ENCODE measurements at regions not wholly inside any gene's neighbourhood (a gene's known extent, or its start where the extent isn't known, plus 50 kb on each side); places are given as distances from the start of the nearest gene placed in this dataset.

DNA sequence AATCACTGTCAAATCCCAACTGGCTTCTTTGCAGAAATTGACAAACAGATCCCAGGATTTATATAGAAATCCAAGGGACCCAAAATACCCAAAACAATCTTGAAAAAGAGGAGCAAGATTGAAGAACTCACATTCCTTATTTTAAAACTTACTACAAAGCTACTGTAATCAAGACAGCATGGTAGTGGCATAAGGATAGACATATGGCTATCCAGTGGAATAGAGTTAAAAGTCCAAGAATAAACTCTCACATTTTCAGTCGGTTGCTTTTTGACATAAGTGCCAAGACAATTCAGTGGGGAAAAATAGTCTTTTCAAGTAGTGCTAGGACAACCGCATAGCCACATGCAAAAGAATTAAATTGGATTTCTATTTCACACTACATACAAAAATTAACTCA is 81.0 kb upstream of the HOXC13 start:
- H3K36me3 ChIP-seq (ENCODE audit: insufficient read depth, low read length), result no peaks in the 10 kb centered on the region
- no peaks in the 10 kb centered on the region for H3K9me3 ChIP-seq (ENCODE audit: low read depth, low read length)
- H3K27ac ChIP-seq, result no peak overlapping the region
- DNase-seq (ENCODE audit: low read depth, low spot score), result no peak
- no peak overlapping the region for H3K4me3 ChIP-seq
- no peak overlapping the region for H3K9ac ChIP-seq (ENCODE audit: insufficient read length)
- TF ChIP-seq POLR2AphosphoS5 (IDR thresholded peaks at IDR 0.05; ENCODE audit: borderline replicate concordance, low read depth, low read length), result no peak
- no peak for TF ChIP-seq EZH2 (IDR thresholded peaks at IDR 0.05)
- TF ChIP-seq FOXP2 (optimal IDR thresholded peaks at IDR 0.05; ENCODE audit: control extremely low read depth, extremely low read length, insufficient read depth), result no peak

DNA sequence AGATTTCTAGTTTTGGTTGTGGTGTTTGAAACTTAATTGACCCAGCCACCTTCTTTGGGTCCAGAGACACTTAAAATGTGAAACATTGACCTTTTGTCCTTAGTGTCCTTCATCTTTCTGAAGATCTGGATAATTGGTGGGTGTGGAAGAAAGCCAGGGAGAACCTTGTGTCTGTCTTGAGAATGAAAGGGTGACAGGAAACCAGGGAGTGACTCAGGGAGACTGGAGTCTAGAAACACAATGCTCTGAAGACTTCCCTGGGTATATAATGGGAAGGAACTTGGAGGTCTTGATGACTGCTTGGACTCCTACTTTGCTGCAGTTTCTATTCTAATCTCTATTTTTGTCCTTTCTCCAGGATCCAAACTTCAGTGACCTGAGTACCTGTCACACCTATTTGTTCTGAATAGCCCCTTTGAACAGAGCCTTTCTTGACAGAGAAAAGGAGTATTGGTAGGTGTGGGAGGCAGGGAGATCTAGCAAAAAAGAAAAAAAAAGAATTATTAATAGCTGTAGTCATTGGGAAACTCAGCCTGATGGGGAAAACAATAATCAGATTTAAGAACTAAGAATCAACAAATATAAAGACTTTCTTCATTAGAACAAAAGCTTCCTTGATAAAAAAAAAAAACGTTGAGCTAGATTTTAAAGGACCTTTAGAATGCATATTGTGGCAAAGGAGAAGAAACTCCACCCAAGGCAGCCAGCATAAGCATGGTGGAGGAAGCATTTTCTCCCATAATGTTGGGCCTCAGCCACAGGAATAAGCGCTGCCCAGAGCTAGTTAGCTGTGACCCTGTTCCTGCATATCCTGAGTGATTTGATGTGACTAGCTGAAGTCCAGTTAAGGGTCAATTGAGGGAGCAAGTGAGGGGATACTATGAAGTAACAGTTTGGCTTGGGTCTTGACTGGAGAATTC is 77.9 kb upstream of the HOXC13 start:
- Histone ChIP-seq H3K36me3 (ENCODE audit: insufficient read depth, low read length) (no peaks in the 10 kb centered on the region), H3K9me3 (ENCODE audit: low read depth, low read length) (no peaks in the 10 kb centered on the region), H3K4me3 (no peak overlapping the region), H3K27ac (no peak overlapping the region), H3K9ac (ENCODE audit: insufficient read length) (no peak overlapping the region)
- TF ChIP-seq FOXP2 (optimal IDR thresholded peaks at IDR 0.05; ENCODE audit: control extremely low read depth, extremely low read length, insufficient read depth) (no peak), POLR2AphosphoS5 (IDR thresholded peaks at IDR 0.05; ENCODE audit: borderline replicate concordance, low read depth, low read length) (no peak), EZH2 (IDR thresholded peaks at IDR 0.05) (no peak)
- no peak for DNase-seq (ENCODE audit: low read depth, low spot score)

DNA sequence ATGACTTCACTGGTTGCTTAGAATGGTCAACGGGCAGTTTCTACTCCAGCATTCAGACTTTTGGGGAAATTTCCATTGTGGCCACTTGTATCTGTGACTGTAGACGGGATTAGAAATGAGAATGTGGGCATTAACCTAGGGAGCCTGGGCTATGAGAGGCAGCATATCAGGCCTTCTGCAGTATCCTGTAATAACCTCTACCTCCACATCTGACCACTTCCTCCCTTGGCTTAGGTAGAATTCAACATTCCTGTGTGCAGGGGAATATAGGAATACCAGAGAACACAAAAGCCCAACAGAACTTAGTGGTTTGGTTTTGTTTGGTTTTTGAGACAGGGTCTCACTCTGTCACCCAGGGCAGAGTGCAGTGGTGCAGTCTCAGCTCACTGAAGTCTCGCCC is 76.4 kb upstream of the HOXC13 start:
- H3K9ac ChIP-seq (ENCODE audit: insufficient read length), result no peak overlapping the region
- no peak overlapping the region for H3K27ac ChIP-seq
- H3K4me3 ChIP-seq, result no peak overlapping the region
- no peaks in the 10 kb centered on the region for H3K36me3 ChIP-seq (ENCODE audit: insufficient read depth, low read length)
- TF ChIP-seq EZH2 (IDR thresholded peaks at IDR 0.05) (no peak), FOXP2 (optimal IDR thresholded peaks at IDR 0.05; ENCODE audit: control extremely low read depth, extremely low read length, insufficient read depth) (no peak), POLR2AphosphoS5 (IDR thresholded peaks at IDR 0.05; ENCODE audit: borderline replicate concordance, low read depth, low read length) (no peak)
- no peak for DNase-seq (ENCODE audit: low read depth, low spot score)
- no peaks in the 10 kb centered on the region for H3K9me3 ChIP-seq (ENCODE audit: low read depth, low read length)

GRCh38 chr12:53862831-53863230 is 75.8 kb upstream of the HOXC13 start:
- Histone ChIP-seq H3K4me3 (no peak overlapping the region), H3K9me3 (ENCODE audit: low read depth, low read length) (no peaks in the 10 kb centered on the region), H3K36me3 (ENCODE audit: insufficient read depth, low read length) (no peaks in the 10 kb centered on the region), H3K27ac (no peak overlapping the region), H3K9ac (ENCODE audit: insufficient read length) (no peak overlapping the region)
- TF ChIP-seq FOXP2 (optimal IDR thresholded peaks at IDR 0.05; ENCODE audit: control extremely low read depth, extremely low read length, insufficient read depth) (no peak), POLR2AphosphoS5 (IDR thresholded peaks at IDR 0.05; ENCODE audit: borderline replicate concordance, low read depth, low read length) (no peak), EZH2 (IDR thresholded peaks at IDR 0.05) (no peak)
- DNase-seq (ENCODE audit: low read depth, low spot score), result no peak

- H3K9ac ChIP-seq (ENCODE audit: insufficient read length), result no peak overlapping the region
- no peak overlapping the region for H3K4me3 ChIP-seq
- TF ChIP-seq EZH2 (IDR thresholded peaks at IDR 0.05), result no peak
- TF ChIP-seq POLR2AphosphoS5 (IDR thresholded peaks at IDR 0.05; ENCODE audit: borderline replicate concordance, low read depth, low read length), result no peak
- TF ChIP-seq FOXP2 (optimal IDR thresholded peaks at IDR 0.05; ENCODE audit: control extremely low read depth, extremely low read length, insufficient read depth), result no peak
- DNase-seq (ENCODE audit: low read depth, low spot score), result no peak
- H3K9me3 ChIP-seq (ENCODE audit: low read depth, low read length), result no peaks in the 10 kb centered on the region
- H3K27ac ChIP-seq, result no peak overlapping the region
- no peaks in the 10 kb centered on the region for H3K36me3 ChIP-seq (ENCODE audit: insufficient read depth, low read length)
Observed at GRCh38 chr12:53866727-53867126, 71.9 kb upstream of the HOXC13 start.

GRCh38 chr12:53867216-53868012 is 71.2 kb upstream of the HOXC13 start:
- Histone ChIP-seq H3K36me3 (ENCODE audit: insufficient read depth, low read length) (no peaks in the 10 kb centered on the region), H3K9me3 (ENCODE audit: low read depth, low read length) (no peaks in the 10 kb centered on the region), H3K9ac (ENCODE audit: insufficient read length) (no peak overlapping the region), H3K27ac (no peak overlapping the region), H3K4me3 (no peak overlapping the region)
- TF ChIP-seq POLR2AphosphoS5 (IDR thresholded peaks at IDR 0.05; ENCODE audit: borderline replicate concordance, low read depth, low read length), result no peak
- TF ChIP-seq FOXP2 (optimal IDR thresholded peaks at IDR 0.05; ENCODE audit: control extremely low read depth, extremely low read length, insufficient read depth), result no peak
- no peak for TF ChIP-seq EZH2 (IDR thresholded peaks at IDR 0.05)
- DNase-seq (ENCODE audit: low read depth, low spot score), result no peak

GRCh38 chr12:53868511-53868986 is 70.1 kb upstream of the HOXC13 start:
- no peak overlapping the region for H3K4me3 ChIP-seq
- H3K9ac ChIP-seq (ENCODE audit: insufficient read length), result no peak overlapping the region
- TF ChIP-seq FOXP2 (optimal IDR thresholded peaks at IDR 0.05; ENCODE audit: control extremely low read depth, extremely low read length, insufficient read depth) (no peak), EZH2 (IDR thresholded peaks at IDR 0.05) (no peak), POLR2AphosphoS5 (IDR thresholded peaks at IDR 0.05; ENCODE audit: borderline replicate concordance, low read depth, low read length) (no peak)
- no peaks in the 10 kb centered on the region for H3K36me3 ChIP-seq (ENCODE audit: insufficient read depth, low read length)
- no peaks in the 10 kb centered on the region for H3K9me3 ChIP-seq (ENCODE audit: low read depth, low read length)
- H3K27ac ChIP-seq, result no peak overlapping the region
- DNase-seq (ENCODE audit: low read depth, low spot score), result no peak

DNA sequence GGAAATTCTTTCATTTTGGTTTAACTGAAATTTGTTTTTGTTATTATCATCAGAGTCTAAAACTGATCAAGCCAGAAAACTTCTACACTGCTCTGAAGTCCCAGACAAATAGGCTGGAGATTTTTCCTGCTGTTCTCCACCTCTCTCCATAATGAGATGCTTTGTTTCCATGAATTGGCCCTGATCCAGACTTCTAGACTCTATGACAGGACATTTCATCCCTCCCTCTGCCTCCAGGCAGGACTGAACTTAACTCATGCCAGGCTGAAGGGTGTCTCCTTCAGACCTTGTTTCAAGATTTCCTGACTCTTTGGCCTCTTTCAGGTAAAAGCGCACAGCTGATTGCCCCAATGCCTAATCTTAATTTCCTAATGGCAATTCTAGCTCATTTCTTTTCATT is 69.1 kb upstream of the HOXC13 start:
- Histone ChIP-seq H3K9me3 (ENCODE audit: low read depth, low read length) (no peaks in the 10 kb centered on the region), H3K27ac (no peak overlapping the region), H3K4me3 (no peak overlapping the region), H3K36me3 (ENCODE audit: insufficient read depth, low read length) (no peaks in the 10 kb centered on the region), H3K9ac (ENCODE audit: insufficient read length) (no peak overlapping the region)
- DNase-seq (ENCODE audit: low read depth, low spot score), result no peak
- TF ChIP-seq POLR2AphosphoS5 (IDR thresholded peaks at IDR 0.05; ENCODE audit: borderline replicate concordance, low read depth, low read length) (no peak), EZH2 (IDR thresholded peaks at IDR 0.05) (no peak), FOXP2 (optimal IDR thresholded peaks at IDR 0.05; ENCODE audit: control extremely low read depth, extremely low read length, insufficient read depth) (no peak)
